WTC11 (cell line): ENCODE measurements at regions not wholly inside any gene's neighbourhood (a gene's known extent, or its start where the extent isn't known, plus 50 kb on each side); places are given as distances from the start of the nearest gene placed in this dataset.

Experiments
- ATAC-seq: fragments of 200-7000 bp; cut with Tn5 transposase; 2 replicates; pipeline ENCODE4 v1.10.0; 2021; ENCODE audit warnings: mild to moderate bottlenecking, moderate library complexity
- CTCF ChIA-PET: fragments of 300-600 bp; sonication (Branson Sonifier 250); formaldehyde crosslinking; loops from one replicate; lab custom pipeline; 2021; ENCODE audit warnings: antibody characterized with exemption; lab: Charles Lee
- POLR2A ChIA-PET: fragments of 350-600 bp; sonication (Branson Sonifier 250); formaldehyde crosslinking; loops from one replicate; lab custom pipeline; 2021; ENCODE audit warnings: antibody characterized with exemption; lab: Charles Lee
- DNase-seq: peaks from one replicate; pipeline ENCODE4 v3.0.0; 2021; ENCODE audit warnings: low spot score
- H3K27ac Mint-ChIP-seq: 2 replicates; pipeline ENCODE4 v1.8.0; 2021; ENCODE audit warnings: mixed read lengths
- H3K27me3 Mint-ChIP-seq: 2 replicates; pipeline ENCODE4 v1.8.0; 2021; ENCODE audit warnings: low read depth, mild to moderate bottlenecking, moderate library complexity, mixed read lengths
- H3K36me3 Mint-ChIP-seq: 2 replicates; pipeline ENCODE4 v1.8.0; 2021; ENCODE audit warnings: mixed read lengths
- H3K4me1 Mint-ChIP-seq: 2 replicates; pipeline ENCODE4 v1.8.0; 2022; ENCODE audit warnings: mixed read lengths
- H3K4me3 Mint-ChIP-seq: 2 replicates; pipeline ENCODE4 v1.8.0; 2021; ENCODE audit warnings: mild to moderate bottlenecking, moderate library complexity, mixed read lengths
- H3K9me3 Mint-ChIP-seq: 2 replicates; pipeline ENCODE4 v1.8.0; 2021; ENCODE audit warnings: mixed read lengths
- ETV6 ChIP-seq: sonication (generic); formaldehyde crosslinking; IDR thresholded peaks from 2 replicates; pipeline ENCODE4 v1.8.1; 2022; ENCODE audit warnings: mild to moderate bottlenecking, missing genetic modification reagents
- FOXP1 ChIP-seq: sonication (generic); formaldehyde crosslinking; IDR thresholded peaks from 2 replicates; pipeline ENCODE4 v1.8.0; 2022; ENCODE audit warnings: missing genetic modification reagents, mild to moderate bottlenecking, moderate library complexity, borderline replicate concordance
- NR3C1 ChIP-seq: sonication (generic); formaldehyde crosslinking; conservative IDR thresholded peaks from 2 replicates; pipeline ENCODE4 v1.8.1; 2023; ENCODE audit warnings: low read depth, mild to moderate bottlenecking, missing genetic modification reagents
- SOX15 ChIP-seq: fragments of 250-450 bp; sonication (Bioruptor Pico); IDR thresholded peaks from 2 replicates; pipeline ENCODE4 v1.9.0; 2021; ENCODE audit warnings: mild to moderate bottlenecking
- USF2 ChIP-seq: sonication (generic); formaldehyde crosslinking; IDR thresholded peaks from 2 replicates; pipeline ENCODE4 v1.8.1; 2023; ENCODE audit warnings: mild to moderate bottlenecking, missing genetic modification reagents, moderate library complexity
- ZNF281 ChIP-seq: sonication (generic); formaldehyde crosslinking; IDR thresholded peaks from 2 replicates; pipeline ENCODE4 v1.8.0; 2023; ENCODE audit warnings: mild to moderate bottlenecking, missing genetic modification reagents
- ZNF317 ChIP-seq: sonication (generic); formaldehyde crosslinking; IDR thresholded peaks from 2 replicates; pipeline ENCODE4 v1.8.1; 2023; ENCODE audit warnings: low read depth, mild to moderate bottlenecking, moderate library complexity, missing genetic modification reagents, borderline replicate concordance
- ZNF396 ChIP-seq: fragments of 250-450 bp; sonication (Bioruptor Pico); IDR thresholded peaks from 2 replicates; pipeline ENCODE4 v1.8.0; 2021; ENCODE audit warnings: mild to moderate bottlenecking, moderate library complexity, borderline replicate concordance
- ZNF416 ChIP-seq: fragments of 250-450 bp; sonication (Bioruptor Pico); IDR thresholded peaks from 2 replicates; pipeline ENCODE4 v1.9.0; 2021; ENCODE audit warnings: mild to moderate bottlenecking, inconsistent platforms
- ZSCAN18 ChIP-seq: fragments of 250-450 bp; sonication (Bioruptor Pico); IDR thresholded peaks from 2 replicates; pipeline ENCODE4 v2.1.2; 2022; ENCODE audit warnings: mild to moderate bottlenecking, moderate library complexity
- TF ChIP-seq, protein P1 (sequence below): sonication (generic); formaldehyde crosslinking; IDR thresholded peaks from 2 replicates; pipeline ENCODE4 v1.8.1; 2023; ENCODE audit warnings: mild to moderate bottlenecking, missing genetic modification reagents
- TF ChIP-seq, protein P2 (sequence below): sonication (generic); formaldehyde crosslinking; IDR thresholded peaks from 2 replicates; pipeline ENCODE4 v1.8.1; 2022; ENCODE audit warnings: mild to moderate bottlenecking, missing genetic modification reagents, moderate library complexity, borderline replicate concordance
- TF ChIP-seq, protein P3 (sequence below): fragments of 250-450 bp; sonication (Bioruptor Pico); IDR thresholded peaks from 2 replicates; pipeline ENCODE4 v1.9.0; 2021; ENCODE audit warnings: mild to moderate bottlenecking
- TF ChIP-seq, protein P4 (sequence below): sonication (generic); formaldehyde crosslinking; IDR thresholded peaks from 2 replicates; pipeline ENCODE4 v1.8.1; 2023; ENCODE audit warnings: mild to moderate bottlenecking, missing genetic modification reagents
- TF ChIP-seq, protein P5 (sequence below): sonication (generic); formaldehyde crosslinking; IDR thresholded peaks from 2 replicates; pipeline ENCODE4 v1.8.0; 2022; ENCODE audit warnings: mild to moderate bottlenecking, missing genetic modification reagents

DNA sequence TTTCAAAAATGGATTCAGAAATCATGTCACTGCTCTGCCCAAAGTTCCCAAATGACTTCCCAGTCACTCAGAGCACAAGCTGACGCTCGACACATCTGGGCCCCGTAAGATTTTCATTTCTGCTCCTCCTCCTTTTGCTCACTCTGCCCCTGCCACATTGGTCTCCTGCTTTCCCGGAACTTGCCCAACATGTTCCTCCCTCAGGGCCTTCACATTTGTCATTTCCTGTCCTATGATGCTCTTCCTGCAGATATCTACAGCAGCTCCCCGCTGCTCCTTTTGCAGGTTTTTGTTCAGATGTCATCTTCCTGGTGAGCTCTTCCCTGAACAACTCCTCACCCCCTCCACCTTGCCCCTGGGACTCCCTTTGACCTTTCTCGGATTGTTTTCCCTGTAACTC is 58.5 kb upstream of the IVNS1ABP start:
- H3K4me1 Mint-ChIP-seq, result peaks cover 15% of the 10 kb centered on the region
- 0 out of 2 replicates have a peak, but pooled peaks have one; percentile 18 for ATAC-seq
- H3K36me3 Mint-ChIP-seq, result peaks cover 5% of the 10 kb centered on the region; the same call in 1 of the 2 replicates
- no peaks in the 10 kb centered on the region for H3K27me3 Mint-ChIP-seq
- peaks cover 4% of the 10 kb centered on the region; the same call in 1 of the 2 replicates for H3K9me3 Mint-ChIP-seq
- no peak overlapping the region for H3K27ac Mint-ChIP-seq
- POLR2A ChIA-PET, result no interaction called here
- H3K4me3 Mint-ChIP-seq, result no peak overlapping the region
- TF ChIP-seq, protein P1, sequence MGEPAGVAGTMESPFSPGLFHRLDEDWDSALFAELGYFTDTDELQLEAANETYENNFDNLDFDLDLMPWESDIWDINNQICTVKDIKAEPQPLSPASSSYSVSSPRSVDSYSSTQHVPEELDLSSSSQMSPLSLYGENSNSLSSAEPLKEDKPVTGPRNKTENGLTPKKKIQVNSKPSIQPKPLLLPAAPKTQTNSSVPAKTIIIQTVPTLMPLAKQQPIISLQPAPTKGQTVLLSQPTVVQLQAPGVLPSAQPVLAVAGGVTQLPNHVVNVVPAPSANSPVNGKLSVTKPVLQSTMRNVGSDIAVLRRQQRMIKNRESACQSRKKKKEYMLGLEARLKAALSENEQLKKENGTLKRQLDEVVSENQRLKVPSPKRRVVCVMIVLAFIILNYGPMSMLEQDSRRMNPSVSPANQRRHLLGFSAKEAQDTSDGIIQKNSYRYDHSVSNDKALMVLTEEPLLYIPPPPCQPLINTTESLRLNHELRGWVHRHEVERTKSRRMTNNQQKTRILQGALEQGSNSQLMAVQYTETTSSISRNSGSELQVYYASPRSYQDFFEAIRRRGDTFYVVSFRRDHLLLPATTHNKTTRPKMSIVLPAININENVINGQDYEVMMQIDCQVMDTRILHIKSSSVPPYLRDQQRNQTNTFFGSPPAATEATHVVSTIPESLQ, result no peak
- no peak for TF ChIP-seq USF2
- TF ChIP-seq, protein P2, sequence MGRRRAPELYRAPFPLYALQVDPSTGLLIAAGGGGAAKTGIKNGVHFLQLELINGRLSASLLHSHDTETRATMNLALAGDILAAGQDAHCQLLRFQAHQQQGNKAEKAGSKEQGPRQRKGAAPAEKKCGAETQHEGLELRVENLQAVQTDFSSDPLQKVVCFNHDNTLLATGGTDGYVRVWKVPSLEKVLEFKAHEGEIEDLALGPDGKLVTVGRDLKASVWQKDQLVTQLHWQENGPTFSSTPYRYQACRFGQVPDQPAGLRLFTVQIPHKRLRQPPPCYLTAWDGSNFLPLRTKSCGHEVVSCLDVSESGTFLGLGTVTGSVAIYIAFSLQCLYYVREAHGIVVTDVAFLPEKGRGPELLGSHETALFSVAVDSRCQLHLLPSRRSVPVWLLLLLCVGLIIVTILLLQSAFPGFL, result no peak
- TF ChIP-seq ZNF416 (CRISPR knock-in tag), result no peak
- no peak for TF ChIP-seq ZNF317
- TF ChIP-seq, protein P3, sequence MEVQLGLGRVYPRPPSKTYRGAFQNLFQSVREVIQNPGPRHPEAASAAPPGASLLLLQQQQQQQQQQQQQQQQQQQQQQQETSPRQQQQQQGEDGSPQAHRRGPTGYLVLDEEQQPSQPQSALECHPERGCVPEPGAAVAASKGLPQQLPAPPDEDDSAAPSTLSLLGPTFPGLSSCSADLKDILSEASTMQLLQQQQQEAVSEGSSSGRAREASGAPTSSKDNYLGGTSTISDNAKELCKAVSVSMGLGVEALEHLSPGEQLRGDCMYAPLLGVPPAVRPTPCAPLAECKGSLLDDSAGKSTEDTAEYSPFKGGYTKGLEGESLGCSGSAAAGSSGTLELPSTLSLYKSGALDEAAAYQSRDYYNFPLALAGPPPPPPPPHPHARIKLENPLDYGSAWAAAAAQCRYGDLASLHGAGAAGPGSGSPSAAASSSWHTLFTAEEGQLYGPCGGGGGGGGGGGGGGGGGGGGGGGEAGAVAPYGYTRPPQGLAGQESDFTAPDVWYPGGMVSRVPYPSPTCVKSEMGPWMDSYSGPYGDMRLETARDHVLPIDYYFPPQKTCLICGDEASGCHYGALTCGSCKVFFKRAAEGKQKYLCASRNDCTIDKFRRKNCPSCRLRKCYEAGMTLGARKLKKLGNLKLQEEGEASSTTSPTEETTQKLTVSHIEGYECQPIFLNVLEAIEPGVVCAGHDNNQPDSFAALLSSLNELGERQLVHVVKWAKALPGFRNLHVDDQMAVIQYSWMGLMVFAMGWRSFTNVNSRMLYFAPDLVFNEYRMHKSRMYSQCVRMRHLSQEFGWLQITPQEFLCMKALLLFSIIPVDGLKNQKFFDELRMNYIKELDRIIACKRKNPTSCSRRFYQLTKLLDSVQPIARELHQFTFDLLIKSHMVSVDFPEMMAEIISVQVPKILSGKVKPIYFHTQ (CRISPR knock-in tag), result no peak
- no peak for TF ChIP-seq ZNF281
- TF ChIP-seq, all 79 proteins: peak for 0
- DNase-seq, result no peak
- CTCF ChIA-PET, result no interaction called here

- Mint-ChIP-seq H3K27me3 (no peaks in the 10 kb centered on the region), H3K4me1 (peaks cover 17% of the 10 kb centered on the region), H3K4me3 (no peak overlapping the region), H3K9me3 (peaks cover 7% of the 10 kb centered on the region), H3K27ac (no peak overlapping the region), H3K36me3 (no peaks in the 10 kb centered on the region)
- POLR2A ChIA-PET, result no interaction called here
- ATAC-seq, result no peak; the same call in 1 of the 2 replicates
- CTCF ChIA-PET, result interaction anchor here (0.7 kb wide), 1 partner anchor 9 kb away, joined by 3 read pairs; no protein-coding TSS in a partner anchor
- no peak for DNase-seq
- TF ChIP-seq FOXP1 (CRISPR knock-in tag) (no peak), ZNF396 (no peak), SOX15 (CRISPR knock-in tag) (no peak), ZSCAN18 (CRISPR knock-in tag) (no peak), ETV6 (CRISPR knock-in tag) (no peak), NR3C1 (CRISPR knock-in tag) (no peak)
- TF ChIP-seq, protein P4, sequence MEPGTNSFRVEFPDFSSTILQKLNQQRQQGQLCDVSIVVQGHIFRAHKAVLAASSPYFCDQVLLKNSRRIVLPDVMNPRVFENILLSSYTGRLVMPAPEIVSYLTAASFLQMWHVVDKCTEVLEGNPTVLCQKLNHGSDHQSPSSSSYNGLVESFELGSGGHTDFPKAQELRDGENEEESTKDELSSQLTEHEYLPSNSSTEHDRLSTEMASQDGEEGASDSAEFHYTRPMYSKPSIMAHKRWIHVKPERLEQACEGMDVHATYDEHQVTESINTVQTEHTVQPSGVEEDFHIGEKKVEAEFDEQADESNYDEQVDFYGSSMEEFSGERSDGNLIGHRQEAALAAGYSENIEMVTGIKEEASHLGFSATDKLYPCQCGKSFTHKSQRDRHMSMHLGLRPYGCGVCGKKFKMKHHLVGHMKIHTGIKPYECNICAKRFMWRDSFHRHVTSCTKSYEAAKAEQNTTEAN, result no peak
- TF ChIP-seq, protein P5, sequence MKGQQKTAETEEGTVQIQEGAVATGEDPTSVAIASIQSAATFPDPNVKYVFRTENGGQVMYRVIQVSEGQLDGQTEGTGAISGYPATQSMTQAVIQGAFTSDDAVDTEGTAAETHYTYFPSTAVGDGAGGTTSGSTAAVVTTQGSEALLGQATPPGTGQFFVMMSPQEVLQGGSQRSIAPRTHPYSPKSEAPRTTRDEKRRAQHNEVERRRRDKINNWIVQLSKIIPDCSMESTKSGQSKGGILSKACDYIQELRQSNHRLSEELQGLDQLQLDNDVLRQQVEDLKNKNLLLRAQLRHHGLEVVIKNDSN (CRISPR knock-in tag), result no peak
These were observed 56.9 kb upstream of the IVNS1ABP start for GRCh38 chr1:185373813-185374529.
